B cell (primary cell): ENCODE measurements at regions not wholly inside any gene's neighbourhood (a gene's known extent, or its start where the extent isn't known, plus 50 kb on each side); places are given as distances from the start of the nearest gene placed in this dataset.

Experiments used
- ATAC-seq: fragments of 200-7000 bp; cut with Tn5 transposase; one replicate; pipeline ENCODE4 v1.10.0; 2021; ENCODE audit warnings: low read depth, mild to moderate bottlenecking, moderate number of reproducible peaks, moderate library complexity
- CTCF ChIA-PET: fragments of 350-600 bp; sonication (Branson Sonifier 250); formaldehyde crosslinking; loops from one replicate; lab custom pipeline; 2021; ENCODE audit warnings: antibody characterized with exemption, inconsistent platforms; lab: Charles Lee
- POLR2A ChIA-PET: fragments of 350-600 bp; sonication (Branson Sonifier 250); formaldehyde crosslinking; loops from one replicate; lab custom pipeline; 2021; ENCODE audit warnings: antibody characterized with exemption; lab: Charles Lee
- DNase-seq: peaks from one replicate; pipeline ENCODE4 v3.0.0; 2013
- H2AFZ ChIP-seq: 2 replicates; pipeline ENCODE4 v1.6.1; 2012; ENCODE audit warnings: mild to moderate bottlenecking, low read depth, low read length; ENCODE audit not compliant: insufficient read depth, poor library complexity, severe bottlenecking
- H3K27ac ChIP-seq, 2 donors: 1 replicate in 1 of 2; 2 replicates in 1 of 2; pipeline ENCODE4 v1.5.1; 2012 to 2013; ENCODE audit warnings: low read length in 2 of 2, mild to moderate bottlenecking in 2 of 2, moderate library complexity in 1 of 2
- H3K27me3 ChIP-seq, 4 experiments: fragments of 200-600 bp in 1 of 4; sonication (generic) in 1 of 4; replicated peaks in 1 of 4; 1 replicate in 2 of 4; 2 replicates in 2 of 4; pipeline versions ENCODE4 v1.6.1 to v1.7.0; 2013 to 2016; ENCODE audit warnings: low read length in 3 of 4, mild to moderate bottlenecking in 2 of 4, mixed read lengths in 1 of 4, moderate library complexity in 1 of 4; ENCODE audit not compliant: insufficient read depth in 4 of 4, control insufficient read depth in 3 of 4; ENCODE audit errors: control extremely low read depth in 1 of 4
- H3K36me3 ChIP-seq, 2 experiments: replicated peaks in 1 of 2; 1 replicate in 1 of 2; 2 replicates in 1 of 2; pipeline versions ENCODE4 v1.6.1 to v1.7.1; 2013; ENCODE audit warnings: low read length in 1 of 2; ENCODE audit not compliant: insufficient read depth in 2 of 2, control insufficient read depth in 1 of 2; ENCODE audit errors: control extremely low read depth in 1 of 2, extremely low read depth in 1 of 2
- H3K4me1 ChIP-seq, 2 donors: fragments of 200-600 bp in 1 of 2; sonication (generic) in 1 of 2; 1 replicate in 1 of 2; 2 replicates in 1 of 2; pipeline versions ENCODE4 v1.5.1 to v1.6.1; 2013 to 2017; ENCODE audit warnings: low read length in 2 of 2; ENCODE audit not compliant: control insufficient read depth in 2 of 2, insufficient read depth in 2 of 2
- H3K4me2 ChIP-seq: replicated peaks from 2 replicates; pipeline ENCODE3; 2012; ENCODE audit warnings: mild to moderate bottlenecking, low read depth, low read length; ENCODE audit not compliant: poor library complexity, severe bottlenecking
- H3K4me3 ChIP-seq, 5 experiments: fragments of 200-600 bp in 1 of 5; sonication (generic) in 1 of 5; 1 replicate in 3 of 5; 2 replicates in 2 of 5; pipeline versions ENCODE4 v1.5.1 to v1.7.0; 2011 to 2016; ENCODE audit warnings: low read length in 4 of 5, mild to moderate bottlenecking in 4 of 5, low read depth in 2 of 5, control low read depth in 1 of 5, moderate library complexity in 1 of 5; ENCODE audit not compliant: insufficient read depth in 1 of 5; ENCODE audit errors: control extremely low read depth in 1 of 5, extremely low read depth in 1 of 5
- H3K79me2 ChIP-seq: fragments of 200-600 bp; sonication (generic); one replicate; pipeline ENCODE4 v1.6.0; 2016; ENCODE audit warnings: low read length; ENCODE audit not compliant: control insufficient read depth, insufficient read depth
- H3K9ac ChIP-seq: fragments of 200-600 bp; sonication (generic); 2 replicates; pipeline ENCODE4 v1.6.1; 2017; ENCODE audit warnings: mild to moderate bottlenecking, low read length, moderate library complexity
- H3K9me3 ChIP-seq, 3 donors: one replicate each; pipeline versions ENCODE4 v1.6.1 to v1.7.1; 2013; ENCODE audit warnings: low read length in 2 of 3; ENCODE audit not compliant: control insufficient read depth in 2 of 3, insufficient read depth in 1 of 3; ENCODE audit errors: control extremely low read depth in 1 of 3
- H4K20me1 ChIP-seq: 2 replicates; pipeline ENCODE4 v1.6.0; 2012; ENCODE audit warnings: mild to moderate bottlenecking, low read length; ENCODE audit not compliant: insufficient read depth, control insufficient read depth, poor library complexity, severe bottlenecking
- H3K27ac Mint-ChIP-seq: one replicate; pipeline ENCODE4 v1.8.0; 2021; ENCODE audit warnings: mixed read lengths
- H3K27me3 Mint-ChIP-seq: one replicate; pipeline ENCODE4 v1.8.0; 2021; ENCODE audit warnings: mixed read lengths
- H3K4me1 Mint-ChIP-seq: one replicate; pipeline ENCODE4 v1.8.0; 2021; ENCODE audit warnings: mixed read lengths
- H3K4me3 Mint-ChIP-seq: one replicate; pipeline ENCODE4 v1.8.0; 2021; ENCODE audit warnings: mixed read lengths
- H3K9me3 Mint-ChIP-seq: one replicate; pipeline ENCODE4 v1.8.0; 2022; ENCODE audit warnings: mixed read lengths; ENCODE audit not compliant: insufficient read depth
- CTCF ChIP-seq: fragments of 200-600 bp; IDR thresholded peaks from one replicate; pipeline ENCODE4 v1.8.0; 2022; ENCODE audit warnings: antibody characterized with exemption, mild to moderate bottlenecking
- EZH2 ChIP-seq: IDR thresholded peaks from 2 replicates; pipeline ENCODE4 v1.6.1; 2012; ENCODE audit warnings: borderline replicate concordance, low read depth, mild to moderate bottlenecking, moderate library complexity, low read length; ENCODE audit not compliant: insufficient read depth, poor library complexity, severe bottlenecking
- WGBS: methylation state at CpG from one replicate; pipeline ENCODE4 v1.1.5; 2013; ENCODE audit warnings: missing lambda C conversion rate; ENCODE audit not compliant: insufficient coverage; 5-methylcytosine and 5-hydroxymethylcytosine counted together
- intact Hi-C: fragments of 100-400 bp; cut with micrococcal nuclease; formaldehyde crosslinking; loops from one replicate; pipeline ENCODE4 v1.10.0; 2022

GRCh38 chr15:93152951-93153350 is 63.9 kb upstream of the RGMA start:
- ChIA-PET CTCF (no interaction called here), POLR2A (no interaction called here)
- no peaks in the 10 kb centered on the region for H3K79me2 ChIP-seq
- H3K9ac ChIP-seq = no peak overlapping the region
- WGBS = 39% methylated on average over 3 of the region's 6 CpGs
- H2AFZ ChIP-seq = no peak overlapping the region
- Mint-ChIP-seq H3K9me3 (peaks cover 8% of the 10 kb centered on the region), H3K4me3 (no peak overlapping the region), H3K4me1 (no peaks in the 10 kb centered on the region), H3K27ac (no peak overlapping the region), H3K27me3 (peaks cover 28% of the 10 kb centered on the region)
- intact Hi-C loops = no loop called here
- H3K27ac ChIP-seq = no peak overlapping the region
- no peaks in the 10 kb centered on the region for H3K36me3 ChIP-seq
- TF ChIP-seq EZH2 = no peak
- TF ChIP-seq CTCF = no peak
- H3K4me2 ChIP-seq = no peak overlapping the region
- peaks cover 0 to 6% (median 0%) of the 10 kb centered on the region in 3 donors for H3K9me3 ChIP-seq
- no peak overlapping the region for H3K4me3 ChIP-seq
- no peak for ATAC-seq
- no peak for DNase-seq
- no peaks in the 10 kb centered on the region for H4K20me1 ChIP-seq
- H3K27me3 ChIP-seq = peaks cover 0 to 6% (median 0%) of the 10 kb centered on the region in 4 experiments
- no peaks in the 10 kb centered on the region for H3K4me1 ChIP-seq

- CTCF ChIA-PET = no interaction called here
- Histone ChIP-seq H4K20me1 (no peaks in the 10 kb centered on the region), H3K9ac (no peak overlapping the region), H3K4me1 (no peaks in the 10 kb centered on the region), H3K4me3 (no peak overlapping the region), H3K36me3 (no peaks in the 10 kb centered on the region), H3K27ac (no peak overlapping the region), H2AFZ (no peak overlapping the region), H3K9me3 (peaks cover 0 to 6% (median 0%) of the 10 kb centered on the region in 3 donors), H3K79me2 (no peaks in the 10 kb centered on the region), H3K4me2 (no peak overlapping the region), H3K27me3 (peaks cover 0 to 6% (median 0%) of the 10 kb centered on the region in 4 experiments)
- ATAC-seq (no peak), DNase-seq (no peak)
- Mint-ChIP-seq H3K27ac (no peak overlapping the region), H3K9me3 (peaks cover 8% of the 10 kb centered on the region), H3K27me3 (peaks cover 28% of the 10 kb centered on the region), H3K4me1 (no peaks in the 10 kb centered on the region), H3K4me3 (no peak overlapping the region)
- WGBS = 0% methylated on average over 4 of the region's 5 CpGs
- TF ChIP-seq EZH2 (no peak), CTCF (no peak)
- intact Hi-C loops = no loop called here
- POLR2A ChIA-PET = no interaction called here
Measured at GRCh38 chr15:93152360-93152759, 63.3 kb upstream of the RGMA start.
